ENCODE measurements at regions not wholly inside any gene's neighbourhood (a gene's known extent, or its start where the extent isn't known, plus 50 kb on each side); places are given as distances from the start of the nearest gene placed in this dataset.

GRCh38 chr13:110068176-110068473 lies 238.8 kb downstream of the COL4A1 start:
- no peaks in the 10 kb centered on the region for H3K27me3 ChIP-seq (ENCODE audit: control insufficient read depth in 2 of 2, insufficient read depth in 2 of 2, low read length in 2 of 2)
- ChIA-PET CTCF (no interaction called here), POLR2A (no interaction called here)
- no peaks in the 10 kb centered on the region for H3K4me1 ChIP-seq (ENCODE audit: control insufficient read depth in 2 of 2, insufficient read depth in 2 of 2, low read length in 2 of 2)
- no peaks in the 10 kb centered on the region for H3K4me1 Mint-ChIP-seq
- H3K27me3 Mint-ChIP-seq: peaks cover 0 to 11% (median 3%) of the 10 kb centered on the region in 5 donors
- H3K9me3 Mint-ChIP-seq: peaks cover 0 to 5% (median 0%) of the 10 kb centered on the region in 11 donors
- H3K27ac Mint-ChIP-seq: no peak overlapping the region
- H3K4me3 ChIP-seq (ENCODE audit: low read length): no peak overlapping the region
- H3K4me3 Mint-ChIP-seq: no peak overlapping the region
- H3K36me3 ChIP-seq (ENCODE audit: control insufficient read depth in 2 of 3, insufficient read depth in 3 of 3, low read length in 3 of 3): no peaks in the 10 kb centered on the region
- intact Hi-C loops (cut with micrococcal nuclease): no loop called here
- no peak for DNase-seq
- no peak for ATAC-seq
- H3K36me3 Mint-ChIP-seq: no peaks in the 10 kb centered on the region
- no peak overlapping the region for H3K27ac ChIP-seq (ENCODE audit: low read depth, low read length)
- no peaks in the 10 kb centered on the region for H3K9me3 ChIP-seq (ENCODE audit: control insufficient read depth in 2 of 3, low read length in 3 of 3)

- POLR2A ChIA-PET: no interaction called here
- H3K27ac ChIP-seq (ENCODE audit: low read depth, low read length): no peak overlapping the region
- no peak for ATAC-seq
- intact Hi-C loops (cut with micrococcal nuclease): no loop called here
- H3K36me3 ChIP-seq (ENCODE audit: control insufficient read depth in 2 of 3, insufficient read depth in 3 of 3, low read length in 3 of 3): no peaks in the 10 kb centered on the region
- Mint-ChIP-seq H3K36me3 (no peaks in the 10 kb centered on the region), H3K4me3 (no peak overlapping the region), H3K9me3 (peaks cover 0 to 5% (median 0%) of the 10 kb centered on the region in 11 donors), H3K27ac (no peak overlapping the region), H3K4me1 (no peaks in the 10 kb centered on the region), H3K27me3 (peaks cover 0 to 11% (median 0%) of the 10 kb centered on the region in 5 donors)
- CTCF ChIA-PET: no interaction called here
- H3K4me1 ChIP-seq (ENCODE audit: control insufficient read depth in 2 of 2, insufficient read depth in 2 of 2, low read length in 2 of 2): no peaks in the 10 kb centered on the region
- no peak overlapping the region for H3K4me3 ChIP-seq (ENCODE audit: low read length)
- no peaks in the 10 kb centered on the region for H3K9me3 ChIP-seq (ENCODE audit: control insufficient read depth in 2 of 3, low read length in 3 of 3)
- DNase-seq: no peak
- no peaks in the 10 kb centered on the region for H3K27me3 ChIP-seq (ENCODE audit: control insufficient read depth in 2 of 2, insufficient read depth in 2 of 2, low read length in 2 of 2)
These were observed 239.4 kb downstream of the COL4A1 start for GRCh38 chr13:110067355-110068175.

GRCh38 chr13:110065780-110066179 lies 241.2 kb downstream of the COL4A1 start:
- Histone ChIP-seq H3K4me1 (ENCODE audit: control insufficient read depth in 2 of 2, insufficient read depth in 2 of 2, low read length in 2 of 2) (no peaks in the 10 kb centered on the region), H3K9me3 (ENCODE audit: control insufficient read depth in 2 of 3, low read length in 3 of 3) (no peaks in the 10 kb centered on the region), H3K27me3 (ENCODE audit: control insufficient read depth in 2 of 2, insufficient read depth in 2 of 2, low read length in 2 of 2) (no peaks in the 10 kb centered on the region), H3K27ac (ENCODE audit: low read depth, low read length) (no peak overlapping the region), H3K4me3 (ENCODE audit: low read length) (no peak overlapping the region), H3K36me3 (ENCODE audit: control insufficient read depth in 2 of 3, insufficient read depth in 3 of 3, low read length in 3 of 3) (no peaks in the 10 kb centered on the region)
- DNase-seq (no peak), ATAC-seq (no peak)
- ChIA-PET CTCF (no interaction called here), POLR2A (no interaction called here)
- Mint-ChIP-seq H3K9me3 (peaks cover 0 to 5% (median 0%) of the 10 kb centered on the region in 11 donors), H3K36me3 (no peaks in the 10 kb centered on the region), H3K4me3 (no peak overlapping the region), H3K27me3 (peaks cover 0 to 11% (median 0%) of the 10 kb centered on the region in 5 donors), H3K27ac (no peak overlapping the region), H3K4me1 (no peaks in the 10 kb centered on the region)
- intact Hi-C loops (cut with micrococcal nuclease): no loop called here

- no peaks in the 10 kb centered on the region for H3K36me3 ChIP-seq (ENCODE audit: control insufficient read depth in 2 of 3, insufficient read depth in 3 of 3, low read length in 3 of 3)
- H3K27me3 ChIP-seq (ENCODE audit: control insufficient read depth in 2 of 2, insufficient read depth in 2 of 2, low read length in 2 of 2): no peaks in the 10 kb centered on the region
- Mint-ChIP-seq H3K27ac (no peak overlapping the region), H3K9me3 (peaks cover 0 to 5% (median 0%) of the 10 kb centered on the region in 11 donors), H3K36me3 (no peaks in the 10 kb centered on the region), H3K4me3 (no peak overlapping the region), H3K4me1 (no peaks in the 10 kb centered on the region), H3K27me3 (peaks cover 0 to under 1% (median 0%) of the 10 kb centered on the region in 5 donors)
- DNase-seq (no peak), ATAC-seq (no peak)
- H3K4me1 ChIP-seq (ENCODE audit: control insufficient read depth in 2 of 2, insufficient read depth in 2 of 2, low read length in 2 of 2): no peaks in the 10 kb centered on the region
- no peak overlapping the region for H3K4me3 ChIP-seq (ENCODE audit: low read length)
- H3K27ac ChIP-seq (ENCODE audit: low read depth, low read length): no peak overlapping the region
- intact Hi-C loops (cut with micrococcal nuclease): no loop called here
- ChIA-PET POLR2A (no interaction called here), CTCF (interaction anchor here (0.6 kb wide), 1 partner anchor 11 kb away, joined by 3 read pairs; no protein-coding TSS in a partner anchor)
- H3K9me3 ChIP-seq (ENCODE audit: control insufficient read depth in 2 of 3, low read length in 3 of 3): no peaks in the 10 kb centered on the region
These were observed 243.2 kb downstream of the COL4A1 start for GRCh38 chr13:110063490-110064421.

- peaks cover 0 to under 1% (median 0%) of the 10 kb centered on the region in 5 donors for H3K27me3 Mint-ChIP-seq
- Histone ChIP-seq H3K9me3 (ENCODE audit: control insufficient read depth in 2 of 3, low read length in 3 of 3) (no peaks in the 10 kb centered on the region), H3K27me3 (ENCODE audit: control insufficient read depth in 2 of 2, insufficient read depth in 2 of 2, low read length in 2 of 2) (no peaks in the 10 kb centered on the region), H3K4me1 (ENCODE audit: control insufficient read depth in 2 of 2, insufficient read depth in 2 of 2, low read length in 2 of 2) (no peaks in the 10 kb centered on the region), H3K27ac (ENCODE audit: low read depth, low read length) (no peak overlapping the region), H3K36me3 (ENCODE audit: control insufficient read depth in 2 of 3, insufficient read depth in 3 of 3, low read length in 3 of 3) (no peaks in the 10 kb centered on the region), H3K4me3 (ENCODE audit: low read length) (no peak overlapping the region)
- intact Hi-C loops (cut with micrococcal nuclease): no loop called here
- DNase-seq (no peak), ATAC-seq (no peak)
- no peaks in the 10 kb centered on the region for H3K4me1 Mint-ChIP-seq
- H3K9me3 Mint-ChIP-seq: peaks cover 0 to 5% (median 0%) of the 10 kb centered on the region in 11 donors
- POLR2A ChIA-PET: no interaction called here
- H3K36me3 Mint-ChIP-seq: no peaks in the 10 kb centered on the region
- no peak overlapping the region for H3K4me3 Mint-ChIP-seq
- no peak overlapping the region for H3K27ac Mint-ChIP-seq
- CTCF ChIA-PET: no interaction called here
These were observed 244.0 kb downstream of the COL4A1 start for GRCh38 chr13:110062777-110063442.

- no peak overlapping the region for H3K27ac Mint-ChIP-seq
- Histone ChIP-seq H3K9me3 (ENCODE audit: control insufficient read depth in 2 of 3, low read length in 3 of 3) (no peaks in the 10 kb centered on the region), H3K27ac (ENCODE audit: low read depth, low read length) (no peak overlapping the region), H3K4me1 (ENCODE audit: control insufficient read depth in 2 of 2, insufficient read depth in 2 of 2, low read length in 2 of 2) (no peaks in the 10 kb centered on the region), H3K27me3 (ENCODE audit: control insufficient read depth in 2 of 2, insufficient read depth in 2 of 2, low read length in 2 of 2) (no peaks in the 10 kb centered on the region), H3K36me3 (ENCODE audit: control insufficient read depth in 2 of 3, insufficient read depth in 3 of 3, low read length in 3 of 3) (no peaks in the 10 kb centered on the region), H3K4me3 (ENCODE audit: low read length) (no peak overlapping the region)
- no peak overlapping the region for H3K4me3 Mint-ChIP-seq
- ChIA-PET CTCF (no interaction called here), POLR2A (no interaction called here)
- ATAC-seq (no peak), DNase-seq (no peak)
- peaks cover 0 to 6% (median 0%) of the 10 kb centered on the region in 5 donors for H3K27me3 Mint-ChIP-seq
- H3K36me3 Mint-ChIP-seq: no peaks in the 10 kb centered on the region
- intact Hi-C loops (cut with micrococcal nuclease): no loop called here
- no peaks in the 10 kb centered on the region for H3K4me1 Mint-ChIP-seq
- peaks cover 0 to 5% (median 0%) of the 10 kb centered on the region in 11 donors for H3K9me3 Mint-ChIP-seq
These were observed 244.7 kb downstream of the COL4A1 start for GRCh38 chr13:110062077-110062776.
